ENCODE measurements at regions not wholly inside any gene's neighbourhood (a gene's known extent, or its start where the extent isn't known, plus 50 kb on each side); places are given as distances from the start of the nearest gene placed in this dataset.
A peak's percentile ranks its signal among the peaks of the same experiment; 100 is the strongest.

- peak; percentile 54 for DNase-seq (ENCODE audit: insufficient read length, low spot score)
- no peak for FAIRE-seq
These were observed 161.2 kb upstream of the TMCO5A start for GRCh38 chr15:37773111-37773860.

- FAIRE-seq: no peak
- DNase-seq (ENCODE audit: insufficient read length, low spot score): no peak
These were observed 159.5 kb upstream of the TMCO5A start for GRCh38 chr15:37774961-37775360.

GRCh38 chr15:37777006-37777405 lies 157.4 kb upstream of the TMCO5A start:
- DNase-seq (ENCODE audit: insufficient read length, low spot score) (no peak), FAIRE-seq (no peak)

GRCh38 chr15:37783290-37783689 lies 151.2 kb upstream of the TMCO5A start:
- FAIRE-seq (no peak), DNase-seq (ENCODE audit: insufficient read length, low spot score) (no peak)

- no peak for FAIRE-seq
- no peak for DNase-seq (ENCODE audit: insufficient read length, low spot score)
These were observed 146.1 kb upstream of the TMCO5A start for GRCh38 chr15:37788330-37788729.

GRCh38 chr15:37788767-37789396 lies 145.6 kb upstream of the TMCO5A start:
- DNase-seq (ENCODE audit: insufficient read length, low spot score) (no peak), FAIRE-seq (no peak)

- FAIRE-seq (no peak), DNase-seq (ENCODE audit: insufficient read length, low spot score) (no peak)
These were observed 145.0 kb upstream of the TMCO5A start for GRCh38 chr15:37789397-37789786.

GRCh38 chr15:37789881-37790280 lies 144.6 kb upstream of the TMCO5A start:
- DNase-seq (ENCODE audit: insufficient read length, low spot score) (peak; percentile 5), FAIRE-seq (no peak)

GRCh38 chr15:37791693-37792092 lies 142.7 kb upstream of the TMCO5A start:
- FAIRE-seq (no peak), DNase-seq (ENCODE audit: insufficient read length, low spot score) (no peak)

GRCh38 chr15:37792351-37792750 lies 142.1 kb upstream of the TMCO5A start:
- DNase-seq (ENCODE audit: insufficient read length, low spot score) (no peak), FAIRE-seq (no peak)

- FAIRE-seq (no peak), DNase-seq (ENCODE audit: insufficient read length, low spot score) (peak; percentile 2)
These were observed 140.6 kb upstream of the TMCO5A start for GRCh38 chr15:37793851-37794250.

- DNase-seq (ENCODE audit: insufficient read length, low spot score) (no peak), FAIRE-seq (no peak)
These were observed 139.5 kb upstream of the TMCO5A start for GRCh38 chr15:37794947-37795346.

GRCh38 chr15:37801529-37801928 lies 132.9 kb upstream of the TMCO5A start:
- FAIRE-seq (no peak), DNase-seq (ENCODE audit: insufficient read length, low spot score) (no peak)

- DNase-seq (ENCODE audit: insufficient read length, low spot score) (no peak), FAIRE-seq (no peak)
These were observed 127.6 kb upstream of the TMCO5A start for GRCh38 chr15:37806808-37807207.

GRCh38 chr15:37810381-37810780 lies 124.1 kb upstream of the TMCO5A start:
- FAIRE-seq (no peak), DNase-seq (ENCODE audit: insufficient read length, low spot score) (no peak)

GRCh38 chr15:37813306-37813705 lies 121.1 kb upstream of the TMCO5A start:
- FAIRE-seq: no peak

GRCh38 chr15:37814847-37815515 lies 119.5 kb upstream of the TMCO5A start:
- no peak for FAIRE-seq
- DNase-seq (ENCODE audit: insufficient read length, low spot score): no peak

More at GRCh38 chr15:37813306-37813705, 121.1 kb upstream of the TMCO5A start:
- DNase-seq (ENCODE audit: insufficient read length, low spot score): no peak

- FAIRE-seq: no peak
- DNase-seq (ENCODE audit: insufficient read length, low spot score): no peak
These were observed 116.2 kb upstream of the TMCO5A start for GRCh38 chr15:37818152-37818677.

- no peak for FAIRE-seq
These were observed 115.2 kb upstream of the TMCO5A start for GRCh38 chr15:37819191-37819590.

GRCh38 chr15:37820380-37821128 lies 113.9 kb upstream of the TMCO5A start:
- FAIRE-seq (no peak), DNase-seq (ENCODE audit: insufficient read length, low spot score) (no peak)

More at GRCh38 chr15:37819191-37819590, 115.2 kb upstream of the TMCO5A start:
- DNase-seq (ENCODE audit: insufficient read length, low spot score): no peak

All from HTR-8/SVneo (cell line).